GM18520 (cell line): ENCODE measurements at regions not wholly inside any gene's neighbourhood (a gene's known extent, or its start where the extent isn't known, plus 50 kb on each side); places are given as distances from the start of the nearest gene placed in this dataset.
"Not testable (repeated sequence)": the region's sequence is repeated elsewhere in the genome, so short reads cannot be mapped to it uniquely, and the experiment has no call there.

Source experiments
- ATAC-seq: cut with Tn5 transposase; IDR thresholded peaks from one replicate; pipeline ENCODE4 v1.9.1; 2021; ENCODE audit not compliant: unreplicated experiment

GRCh38 chr3:160047876-160048275 lies 59.2 kb downstream of the IL12A start:
- ATAC-seq, result no peak

GRCh38 chr3:160049038-160049437 lies 60.4 kb downstream of the IL12A start:
- ATAC-seq, result no peak

DNA sequence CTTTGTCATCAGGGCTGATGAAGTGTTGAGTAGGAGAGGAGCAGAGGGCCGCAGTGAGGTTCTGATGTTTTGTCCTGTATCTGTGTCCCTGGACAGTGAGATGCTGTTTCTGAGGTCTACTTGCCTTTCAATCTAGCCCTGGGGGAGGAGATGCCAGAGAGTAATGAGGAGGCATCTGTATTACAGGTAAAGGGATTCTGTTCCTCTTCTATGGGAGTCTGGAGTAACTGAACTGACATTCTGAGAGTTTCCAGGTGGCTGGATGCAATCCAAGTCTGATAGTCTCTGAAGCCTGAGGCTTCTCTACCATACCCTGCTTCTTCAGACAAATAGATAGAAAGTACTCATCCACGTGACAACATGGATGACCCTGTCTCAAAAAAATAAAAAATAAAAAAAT lies 60.9 kb downstream of the IL12A start:
- no peak for ATAC-seq

- ATAC-seq, result no peak
Observed at GRCh38 chr3:160049988-160050387, 61.4 kb downstream of the IL12A start.

- ATAC-seq, result no peak
Observed at GRCh38 chr3:160052385-160053047, 63.9 kb downstream of the IL12A start.

- no peak for ATAC-seq
Observed at GRCh38 chr3:160053048-160053391, 64.4 kb downstream of the IL12A start.

- not testable (repeated sequence) for ATAC-seq
Observed at GRCh38 chr3:160054862-160055261, 66.2 kb downstream of the IL12A start.

DNA sequence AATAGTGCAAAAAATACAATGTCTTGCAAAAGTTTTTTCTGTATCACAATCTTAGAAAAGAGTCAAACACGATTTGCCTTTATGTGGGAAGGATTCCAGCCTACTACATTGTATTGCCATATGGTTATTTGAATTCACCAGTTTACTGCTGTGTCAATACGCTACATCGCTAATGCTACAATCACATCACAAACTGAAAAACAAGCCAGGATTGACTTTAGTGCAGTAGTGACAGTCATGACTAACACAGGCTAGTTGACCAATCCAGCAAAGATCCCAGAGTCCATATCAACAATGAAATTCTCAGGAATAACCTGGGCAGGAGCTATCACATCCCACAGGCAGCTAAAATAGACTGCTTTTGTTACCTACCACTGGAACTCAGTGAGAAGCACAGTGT lies 67.0 kb downstream of the IL12A start:
- no peak for ATAC-seq

DNA sequence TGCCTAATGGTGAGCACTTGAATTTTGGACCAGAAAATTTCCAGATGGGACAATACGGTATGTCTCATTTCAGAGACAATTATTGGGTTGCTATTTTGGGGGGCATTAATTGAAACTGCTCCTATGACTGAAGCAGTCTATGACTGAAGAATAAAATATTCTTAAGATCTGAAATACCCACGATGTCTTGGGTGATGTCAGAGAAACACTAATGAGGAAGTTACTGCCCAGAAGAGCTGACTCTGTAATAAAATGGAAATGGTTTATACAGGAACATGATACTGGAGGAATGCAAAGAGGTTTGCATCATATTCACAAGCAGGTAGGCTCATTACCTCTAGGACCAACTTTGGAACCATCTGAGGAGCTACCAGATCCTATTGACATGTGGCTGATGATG lies 68.7 kb downstream of the IL12A start:
- no peak for ATAC-seq

DNA sequence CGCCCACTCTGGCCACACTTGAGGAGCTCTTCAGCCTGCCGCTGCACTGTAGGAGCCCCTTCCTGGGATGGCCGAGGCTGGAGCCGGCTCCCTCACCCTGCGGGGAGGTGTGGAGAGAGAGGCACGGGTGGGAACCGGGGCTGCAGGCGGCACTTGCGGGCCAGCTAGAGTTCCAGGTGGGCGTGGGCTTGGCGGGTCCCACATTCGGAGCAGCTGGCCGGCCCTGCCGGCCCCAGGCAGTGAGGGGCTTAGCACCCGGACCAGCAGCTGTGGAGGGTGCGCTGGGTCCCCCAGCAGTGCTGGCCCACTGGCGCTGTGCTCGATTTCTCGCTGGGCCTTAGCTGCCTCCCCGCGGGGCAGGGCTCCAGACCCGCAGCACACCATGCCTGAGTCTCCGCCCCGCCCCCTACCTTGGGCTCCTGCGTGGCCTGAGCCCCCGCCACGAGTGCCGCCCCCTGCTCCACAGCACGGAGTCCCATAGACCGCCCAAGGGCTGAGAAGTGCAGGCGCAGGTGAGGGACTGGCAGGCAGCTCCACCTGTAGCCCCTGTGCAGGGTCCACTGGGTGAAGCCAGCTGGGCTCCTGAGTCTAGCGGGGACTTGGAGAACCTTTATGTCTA lies 71.9 kb downstream of the IL12A start:
- no peak for ATAC-seq

DNA sequence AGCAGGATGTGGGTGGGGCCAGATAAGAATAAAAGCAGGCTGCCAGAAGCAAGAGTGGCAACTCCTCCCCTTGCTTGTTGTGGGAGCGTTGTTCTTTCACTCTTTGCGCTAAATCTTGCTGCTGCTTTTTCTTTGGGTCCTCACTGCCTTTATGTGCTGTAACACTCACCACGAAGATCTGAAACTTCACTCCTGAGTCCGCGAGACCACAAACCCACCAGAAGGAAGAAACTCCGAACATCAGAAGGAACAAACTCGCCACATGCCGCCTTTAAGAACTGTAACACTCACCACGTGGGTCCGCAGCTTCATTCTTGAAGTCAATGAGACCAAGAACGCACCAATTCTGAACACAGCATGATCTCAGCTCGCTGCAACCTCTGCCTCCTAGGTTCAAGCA lies 72.9 kb downstream of the IL12A start:
- no peak for ATAC-seq

GRCh38 chr3:160065282-160065681 lies 76.6 kb downstream of the IL12A start:
- ATAC-seq, result no peak

GRCh38 chr3:160065786-160066185 lies 77.2 kb downstream of the IL12A start:
- ATAC-seq, result no peak

- no peak for ATAC-seq
Observed at GRCh38 chr3:160069986-160070385, 81.4 kb downstream of the IL12A start.

GRCh38 chr3:160076519-160076918 lies 87.9 kb downstream of the IL12A start:
- no peak for ATAC-seq

DNA sequence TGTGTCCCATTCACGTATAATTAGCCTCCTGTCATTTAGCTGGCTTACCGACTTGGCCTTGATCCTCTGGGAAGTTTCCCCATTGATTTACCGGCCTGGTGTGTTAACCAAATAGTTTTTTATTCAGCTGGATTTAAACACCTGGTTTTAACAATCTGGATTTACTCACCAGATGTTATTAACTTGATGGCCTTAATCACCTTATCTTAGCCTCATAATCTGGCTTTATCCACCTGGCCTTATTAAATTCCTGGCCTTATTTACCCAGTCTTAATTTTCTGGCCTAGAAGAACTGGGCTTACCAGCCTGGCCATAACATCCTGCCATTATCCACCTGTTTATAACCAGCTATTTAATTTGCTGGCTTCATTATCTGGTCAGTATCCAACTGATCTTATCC lies 89.9 kb downstream of the IL12A start:
- ATAC-seq, result no peak

GRCh38 chr3:160081958-160082533 lies 93.4 kb downstream of the IL12A start:
- no peak for ATAC-seq

DNA sequence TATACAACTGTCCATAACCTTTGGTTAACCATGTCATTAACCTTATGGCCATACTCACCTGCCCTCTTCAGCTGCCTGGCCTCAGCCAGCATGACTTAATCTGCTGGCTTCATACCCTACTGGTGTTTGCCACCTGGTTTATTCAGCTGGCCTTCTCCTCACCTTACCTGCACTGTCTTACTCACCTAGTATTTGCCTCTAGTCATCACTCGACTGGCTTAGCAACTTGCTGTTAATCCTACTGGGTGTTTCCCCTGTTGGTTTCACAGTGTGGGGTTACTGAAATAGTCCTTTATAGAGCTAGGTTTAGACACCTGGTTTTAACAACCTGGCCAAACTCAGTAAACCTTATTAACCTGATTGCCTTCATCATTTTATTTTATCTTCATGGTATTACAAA lies 96.4 kb downstream of the IL12A start:
- no peak for ATAC-seq

- no peak for ATAC-seq
Observed at GRCh38 chr3:160088492-160089137, 100.0 kb downstream of the IL12A start.

GRCh38 chr3:160090653-160091052 lies 102.0 kb downstream of the IL12A start:
- ATAC-seq, result no peak

GRCh38 chr3:160091441-160091840 lies 102.8 kb downstream of the IL12A start:
- ATAC-seq, result no peak

DNA sequence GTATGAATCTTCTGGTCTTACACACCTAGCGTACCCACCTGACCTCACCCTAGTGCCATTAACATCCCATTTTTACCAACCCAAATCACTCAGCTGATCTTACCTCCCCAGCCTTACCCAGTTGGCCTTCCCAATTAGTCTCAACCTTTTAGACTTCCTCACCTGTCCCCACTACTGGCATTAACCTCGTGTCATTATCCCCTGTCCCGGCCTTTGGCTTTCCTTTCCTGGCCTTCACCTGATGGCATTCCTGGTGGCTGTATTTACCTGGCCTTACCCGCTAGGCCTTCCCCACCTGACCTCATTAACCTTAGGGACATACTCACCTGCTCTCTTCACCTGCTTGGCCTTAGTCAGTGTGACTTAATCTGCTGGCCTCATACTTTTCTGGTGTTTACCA lies 104.1 kb downstream of the IL12A start:
- no peak for ATAC-seq
